A549 (cell line): ENCODE measurements at regions not wholly inside any gene's neighbourhood (a gene's known extent, or its start where the extent isn't known, plus 50 kb on each side); places are given as distances from the start of the nearest gene placed in this dataset.

Experiments used
- ATAC-seq, 2 experiments: fragments of 200-7000 bp in 1 of 2; fragments of >200 bp in 1 of 2; cut with Nextera tagmentation in 1 of 2; cut with Tn5 transposase in 1 of 2; 3 replicates each; pipeline versions ENCODE4 v1.8.0 to v1.9.1; 2018 to 2020; ENCODE audit warnings: mild to moderate bottlenecking in 1 of 2, moderate library complexity in 1 of 2
- CTCF ChIA-PET: fragments of 300-600 bp; sonication (Branson Sonifier 250); formaldehyde crosslinking; extraction: SDS; loops from one replicate; lab custom pipeline; 2021; ENCODE audit warnings: antibody characterized with exemption, inconsistent platforms; lab: Yijun Ruan, JAX
- POLR2A ChIA-PET: fragments of 350-600 bp; formaldehyde crosslinking; extraction: SDS; loops from one replicate; lab custom pipeline; 2021; ENCODE audit warnings: antibody characterized with exemption, inconsistent platforms; lab: Yijun Ruan, JAX
- DNase-seq, 2 experiments: peaks; one replicate each; pipeline versions ENCODE4 v3.0.0 to v3.0.0-alpha.2; 2011 to 2016; ENCODE audit warnings: low read depth in 1 of 2, low spot score in 1 of 2
- FAIRE-seq: peaks from 2 replicates; lab custom pipeline; 2011; peaks lifted over from hg19 to GRCh38; lab: Jason Lieb, UNC
- H3K27ac ChIP-seq, 2 experiments: fragments of >200 bp; sonication (Bioruptor Twin); formaldehyde crosslinking; 3 replicates each; pipeline ENCODE4 v1.5.1; 2016 to 2017
- H3K4me1 ChIP-seq: fragments of >200 bp; sonication (Bioruptor Twin); formaldehyde crosslinking; 3 replicates; pipeline ENCODE4 v1.6.1; 2016
- H3K4me2 ChIP-seq: fragments of >200 bp; sonication (Bioruptor Twin); formaldehyde crosslinking; 3 replicates; pipeline ENCODE4 v1.6.1; 2016
- H3K4me3 ChIP-seq: fragments of >200 bp; sonication (Bioruptor Twin); formaldehyde crosslinking; 3 replicates; pipeline ENCODE4 v1.5.1; 2016
- H3K9me3 ChIP-seq: fragments of >200 bp; sonication (Bioruptor Twin); formaldehyde crosslinking; 3 replicates; pipeline ENCODE4 v1.6.1; 2016
- CBX2 ChIP-seq: fragments of 200-600 bp; sonication (generic); IDR thresholded peaks from 2 replicates; pipeline ENCODE4 v1.6.1; 2016; ENCODE audit warnings: low read depth, mild to moderate bottlenecking, borderline replicate concordance
- EHF ChIP-seq: fragments of 250-450 bp; sonication (Bioruptor Pico); IDR thresholded peaks from 2 replicates; pipeline ENCODE4 v1.5.0; 2020; ENCODE audit warnings: mild to moderate bottlenecking
- EHMT2 ChIP-seq: fragments of 200-600 bp; sonication (generic); IDR thresholded peaks from 2 replicates; pipeline ENCODE4 v1.6.1; 2016; ENCODE audit warnings: antibody characterized with exemption, low read depth, mild to moderate bottlenecking, moderate library complexity
- ESRRA ChIP-seq: fragments of 150-350 bp; IDR thresholded peaks from 2 replicates; pipeline ENCODE4 v1.6.1; 2014; ENCODE audit warnings: mild to moderate bottlenecking, low read length, borderline replicate concordance
- FOXS1 ChIP-seq: fragments of 250-450 bp; sonication (Bioruptor Pico); IDR thresholded peaks from 2 replicates; pipeline ENCODE4 v1.5.0; 2020; ENCODE audit warnings: mild to moderate bottlenecking, moderate library complexity
- HOXB13 ChIP-seq: fragments of 250-450 bp; sonication (Bioruptor Pico); IDR thresholded peaks from 2 replicates; pipeline ENCODE4 v1.5.0; 2020; ENCODE audit warnings: low read depth, mild to moderate bottlenecking, moderate library complexity
- JUNB ChIP-seq: fragments of >200 bp; sonication (Bioruptor Twin); formaldehyde crosslinking; IDR thresholded peaks from 2 replicates; pipeline ENCODE4 v1.6.1; 2016
- KDM5A ChIP-seq: fragments of 200-600 bp; sonication (generic); IDR thresholded peaks from 2 replicates; pipeline ENCODE4 v1.6.1; 2016; ENCODE audit warnings: antibody characterized with exemption, mild to moderate bottlenecking
- MYC ChIP-seq: IDR thresholded peaks from 2 replicates; pipeline ENCODE4 v1.6.1; 2012; ENCODE audit warnings: mild to moderate bottlenecking, inconsistent platforms, low read length, improper control_type of control experiment, borderline replicate concordance
- RAD21 ChIP-seq, 2 experiments: fragments of >200 bp in 1 of 2; sonication (Bioruptor Twin) in 1 of 2; formaldehyde crosslinking in 1 of 2; IDR thresholded peaks in 1 of 2; conservative IDR thresholded peaks in 1 of 2; 2 replicates in 1 of 2; 3 replicates in 1 of 2; pipeline ENCODE4 v1.6.1; 2012 to 2018; ENCODE audit warnings: inconsistent platforms in 1 of 2
- RARB ChIP-seq: fragments of 250-450 bp; sonication (Bioruptor Pico); IDR thresholded peaks from 2 replicates; pipeline ENCODE4 v1.8.0; 2021; ENCODE audit warnings: mild to moderate bottlenecking, moderate library complexity
- RCOR1 ChIP-seq: fragments of 150-350 bp; IDR thresholded peaks from 2 replicates; pipeline ENCODE4 v1.6.1; 2014; ENCODE audit warnings: antibody characterized with exemption, low read length, low read depth
- RNF2 ChIP-seq: fragments of 200-600 bp; sonication (generic); IDR thresholded peaks from 2 replicates; pipeline ENCODE4 v1.6.1; 2016; ENCODE audit warnings: low read depth, mild to moderate bottlenecking, antibody characterized with exemption, moderate library complexity, borderline replicate concordance
- TP53 ChIP-seq: fragments of 250-450 bp; sonication (Bioruptor Pico); IDR thresholded peaks from 2 replicates; pipeline ENCODE4 v1.5.0; 2021; ENCODE audit warnings: mild to moderate bottlenecking, moderate library complexity
- ZNF302 ChIP-seq: fragments of 250-450 bp; sonication (Bioruptor Pico); IDR thresholded peaks from 2 replicates; pipeline ENCODE4 v1.9.0; 2021; ENCODE audit warnings: inconsistent platforms, mild to moderate bottlenecking, moderate library complexity
- WGBS: methylation state at CpG from one replicate; pipeline ENCODE4 v1.1.6; 2017; ENCODE audit errors: missing lambda C conversion rate; 5-methylcytosine and 5-hydroxymethylcytosine counted together
- TF ChIP-seq, protein P1 (sequence below): fragments of >200 bp; sonication (Bioruptor Twin); formaldehyde crosslinking; IDR thresholded peaks from 3 replicates; pipeline ENCODE4 v1.6.1; 2016
- TF ChIP-seq, protein P2 (sequence below): fragments of 250-450 bp; sonication (Bioruptor Pico); IDR thresholded peaks from 2 replicates; pipeline ENCODE4 v1.5.0; 2020; ENCODE audit warnings: low read depth, mild to moderate bottlenecking, moderate library complexity
- TF ChIP-seq, protein P3 (sequence below): fragments of 200-600 bp; sonication (generic); IDR thresholded peaks from 2 replicates; pipeline ENCODE4 v1.6.1; 2016; ENCODE audit warnings: antibody characterized with exemption, mild to moderate bottlenecking, moderate library complexity
- TF ChIP-seq, protein P4 (sequence below): IDR thresholded peaks from 2 replicates; pipeline ENCODE4 v1.6.1; 2012
- TF ChIP-seq, protein P5 (sequence below): fragments of >200 bp; sonication (Bioruptor Twin); formaldehyde crosslinking; IDR thresholded peaks from 2 replicates; pipeline ENCODE4 v1.6.1; 2016

DNA sequence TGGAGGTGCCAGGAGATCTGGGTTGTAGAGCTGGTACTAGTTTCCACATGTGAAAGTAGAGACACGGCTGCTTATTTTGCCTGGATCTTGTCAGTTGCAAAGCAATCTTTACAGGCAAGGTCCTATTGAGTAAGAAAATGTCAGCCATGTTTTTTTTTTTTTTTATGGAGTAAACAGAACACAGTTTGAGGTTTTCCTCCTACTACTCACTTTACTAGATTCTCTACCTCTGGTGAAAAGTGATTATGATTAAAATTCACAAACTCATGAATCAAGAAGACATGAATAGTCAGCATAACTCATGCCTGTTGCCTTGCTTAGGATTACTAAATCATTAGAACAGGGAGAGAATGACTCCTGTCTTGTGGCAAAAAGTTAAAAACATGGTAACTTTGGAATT is 70.1 kb upstream of the PNPT1 start:
- WGBS = 73% methylated on average over 1 of the region's 1 CpG
- ATAC-seq (no peak), FAIRE-seq (no peak), DNase-seq (no peak)
- ChIA-PET CTCF (interaction anchor here (1.1 kb wide), 1 partner anchor 46 kb away, joined by 4 read pairs; no protein-coding TSS in a partner anchor), POLR2A (no interaction called here)
- TF ChIP-seq, protein P1, sequence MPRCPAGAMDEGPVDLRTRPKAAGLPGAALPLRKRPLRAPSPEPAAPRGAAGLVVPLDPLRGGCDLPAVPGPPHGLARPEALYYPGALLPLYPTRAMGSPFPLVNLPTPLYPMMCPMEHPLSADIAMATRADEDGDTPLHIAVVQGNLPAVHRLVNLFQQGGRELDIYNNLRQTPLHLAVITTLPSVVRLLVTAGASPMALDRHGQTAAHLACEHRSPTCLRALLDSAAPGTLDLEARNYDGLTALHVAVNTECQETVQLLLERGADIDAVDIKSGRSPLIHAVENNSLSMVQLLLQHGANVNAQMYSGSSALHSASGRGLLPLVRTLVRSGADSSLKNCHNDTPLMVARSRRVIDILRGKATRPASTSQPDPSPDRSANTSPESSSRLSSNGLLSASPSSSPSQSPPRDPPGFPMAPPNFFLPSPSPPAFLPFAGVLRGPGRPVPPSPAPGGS = no peak
- TF ChIP-seq FOXS1 (CRISPR knock-in tag) (no peak), TP53 (CRISPR knock-in tag) (no peak), KDM5A (no peak), MYC (no peak), EHF (CRISPR knock-in tag) (no peak), HOXB13 (CRISPR knock-in tag) (no peak), CBX2 (no peak), ZNF302 (CRISPR knock-in tag) (no peak), JUNB (no peak)
- TF ChIP-seq, protein P2, sequence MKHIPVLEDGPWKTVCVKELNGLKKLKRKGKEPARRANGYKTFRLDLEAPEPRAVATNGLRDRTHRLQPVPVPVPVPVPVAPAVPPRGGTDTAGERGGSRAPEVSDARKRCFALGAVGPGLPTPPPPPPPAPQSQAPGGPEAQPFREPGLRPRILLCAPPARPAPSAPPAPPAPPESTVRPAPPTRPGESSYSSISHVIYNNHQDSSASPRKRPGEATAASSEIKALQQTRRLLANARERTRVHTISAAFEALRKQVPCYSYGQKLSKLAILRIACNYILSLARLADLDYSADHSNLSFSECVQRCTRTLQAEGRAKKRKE (CRISPR knock-in tag) = no peak
- TF ChIP-seq, protein P3, sequence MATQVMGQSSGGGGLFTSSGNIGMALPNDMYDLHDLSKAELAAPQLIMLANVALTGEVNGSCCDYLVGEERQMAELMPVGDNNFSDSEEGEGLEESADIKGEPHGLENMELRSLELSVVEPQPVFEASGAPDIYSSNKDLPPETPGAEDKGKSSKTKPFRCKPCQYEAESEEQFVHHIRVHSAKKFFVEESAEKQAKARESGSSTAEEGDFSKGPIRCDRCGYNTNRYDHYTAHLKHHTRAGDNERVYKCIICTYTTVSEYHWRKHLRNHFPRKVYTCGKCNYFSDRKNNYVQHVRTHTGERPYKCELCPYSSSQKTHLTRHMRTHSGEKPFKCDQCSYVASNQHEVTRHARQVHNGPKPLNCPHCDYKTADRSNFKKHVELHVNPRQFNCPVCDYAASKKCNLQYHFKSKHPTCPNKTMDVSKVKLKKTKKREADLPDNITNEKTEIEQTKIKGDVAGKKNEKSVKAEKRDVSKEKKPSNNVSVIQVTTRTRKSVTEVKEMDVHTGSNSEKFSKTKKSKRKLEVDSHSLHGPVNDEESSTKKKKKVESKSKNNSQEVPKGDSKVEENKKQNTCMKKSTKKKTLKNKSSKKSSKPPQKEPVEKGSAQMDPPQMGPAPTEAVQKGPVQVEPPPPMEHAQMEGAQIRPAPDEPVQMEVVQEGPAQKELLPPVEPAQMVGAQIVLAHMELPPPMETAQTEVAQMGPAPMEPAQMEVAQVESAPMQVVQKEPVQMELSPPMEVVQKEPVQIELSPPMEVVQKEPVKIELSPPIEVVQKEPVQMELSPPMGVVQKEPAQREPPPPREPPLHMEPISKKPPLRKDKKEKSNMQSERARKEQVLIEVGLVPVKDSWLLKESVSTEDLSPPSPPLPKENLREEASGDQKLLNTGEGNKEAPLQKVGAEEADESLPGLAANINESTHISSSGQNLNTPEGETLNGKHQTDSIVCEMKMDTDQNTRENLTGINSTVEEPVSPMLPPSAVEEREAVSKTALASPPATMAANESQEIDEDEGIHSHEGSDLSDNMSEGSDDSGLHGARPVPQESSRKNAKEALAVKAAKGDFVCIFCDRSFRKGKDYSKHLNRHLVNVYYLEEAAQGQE = no peak
- TF ChIP-seq, protein P4, sequence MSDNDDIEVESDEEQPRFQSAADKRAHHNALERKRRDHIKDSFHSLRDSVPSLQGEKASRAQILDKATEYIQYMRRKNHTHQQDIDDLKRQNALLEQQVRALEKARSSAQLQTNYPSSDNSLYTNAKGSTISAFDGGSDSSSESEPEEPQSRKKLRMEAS = no peak
- no peak overlapping the region for H3K27ac ChIP-seq
- no peaks in the 10 kb centered on the region for H3K9me3 ChIP-seq
- no peaks in the 10 kb centered on the region for H3K4me1 ChIP-seq
- no peak overlapping the region for H3K4me2 ChIP-seq
- no peak overlapping the region for H3K4me3 ChIP-seq

DNA sequence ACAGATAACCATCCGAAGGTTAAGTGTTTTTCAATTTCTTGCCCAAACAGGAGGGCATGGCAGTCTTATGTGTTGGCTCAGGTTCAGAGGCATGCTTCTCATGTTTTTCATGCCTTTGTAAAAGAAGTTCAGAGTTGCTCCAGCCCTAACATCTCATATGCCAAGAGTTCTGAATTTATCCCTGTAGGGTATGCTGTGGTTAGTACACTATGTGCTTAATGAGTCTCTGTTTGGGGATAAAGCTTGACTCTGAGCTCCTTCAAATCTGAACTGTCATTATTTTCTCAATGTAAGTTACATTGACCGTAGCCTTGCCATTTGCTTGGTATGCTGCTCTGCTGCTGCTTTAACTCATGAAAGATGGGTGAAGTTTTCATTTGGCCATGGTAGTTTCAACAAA is 67.9 kb upstream of the PNPT1 start:
- H3K9me3 ChIP-seq = no peaks in the 10 kb centered on the region
- ChIA-PET POLR2A (no interaction called here), CTCF (no interaction called here)
- no peak overlapping the region for H3K4me2 ChIP-seq
- DNase-seq = no peak
- no peaks in the 10 kb centered on the region for H3K4me1 ChIP-seq
- no peak overlapping the region; a peak in 1 of 6 replicates for H3K27ac ChIP-seq
- FAIRE-seq = no peak
- TF ChIP-seq RARB (CRISPR knock-in tag) (no peak), HOXB13 (CRISPR knock-in tag) (no peak), ESRRA (no peak)
- TF ChIP-seq, protein P5, sequence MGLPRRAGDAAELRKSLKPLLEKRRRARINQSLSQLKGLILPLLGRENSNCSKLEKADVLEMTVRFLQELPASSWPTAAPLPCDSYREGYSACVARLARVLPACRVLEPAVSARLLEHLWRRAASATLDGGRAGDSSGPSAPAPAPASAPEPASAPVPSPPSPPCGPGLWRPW = no peak
- WGBS = 74% methylated on average over 2 of the region's 2 CpGs
- no peak for ATAC-seq
- H3K4me3 ChIP-seq = no peak overlapping the region

DNA sequence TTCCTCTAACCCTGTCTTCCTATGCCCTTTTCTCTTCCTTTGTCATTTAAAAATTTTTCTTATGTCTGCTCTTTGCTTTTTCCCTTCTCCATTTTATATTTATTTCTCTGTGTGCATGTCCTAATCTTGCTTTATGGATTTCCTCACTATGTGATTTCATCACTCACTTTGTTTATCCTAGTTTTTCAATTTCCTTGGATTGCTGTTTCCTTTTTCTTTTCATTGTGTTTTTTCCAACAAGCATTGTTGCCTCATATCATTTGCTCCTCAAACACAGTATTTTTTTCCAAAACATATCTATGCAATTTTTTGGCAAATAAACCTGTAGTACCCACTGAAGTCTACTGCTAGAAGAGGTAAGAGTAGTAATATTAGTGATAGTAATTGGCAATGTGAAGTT is 67.4 kb upstream of the PNPT1 start:
- POLR2A ChIA-PET = no interaction called here
- H3K4me3 ChIP-seq = no peak overlapping the region
- no peaks in the 10 kb centered on the region for H3K4me1 ChIP-seq
- no peak overlapping the region for H3K4me2 ChIP-seq
- H3K27ac ChIP-seq = no peak overlapping the region
- H3K9me3 ChIP-seq = no peaks in the 10 kb centered on the region
- CTCF ChIA-PET = no interaction called here
- FAIRE-seq (peak; percentile 68), DNase-seq (no peak), ATAC-seq (no peak)
- no peak for TF ChIP-seq EHMT2
- no peak for TF ChIP-seq JUNB
- TF ChIP-seq RNF2 = no peak
- TF ChIP-seq RAD21 (conservative IDR thresholded peaks at IDR 0.05 in 1 of 2, IDR thresholded peaks at IDR 0.05 in 1 of 2) = no peak
- TF ChIP-seq RCOR1 = no peak
